ENCODE measurements at regions not wholly inside any gene's neighbourhood (a gene's known extent, or its start where the extent isn't known, plus 50 kb on each side); places are given as distances from the start of the nearest gene placed in this dataset.

DNA sequence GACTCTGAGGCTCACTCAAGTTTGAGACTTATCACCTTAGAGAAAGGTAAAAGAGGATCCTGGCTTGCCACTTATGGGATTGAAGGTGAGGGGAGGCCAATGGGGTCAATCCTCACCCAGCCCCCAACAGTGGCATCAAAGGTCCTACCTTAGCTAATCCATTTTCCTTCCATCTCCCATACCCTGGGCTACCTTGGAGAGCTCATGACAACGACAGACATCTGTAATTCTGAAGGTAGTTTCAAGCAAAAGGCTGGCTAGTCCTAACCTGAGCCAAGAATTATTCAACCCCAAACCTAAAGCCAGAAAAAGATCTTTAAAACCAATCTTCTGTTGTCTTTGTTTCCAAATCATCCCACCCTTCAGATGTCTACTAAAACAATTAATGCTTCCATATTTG lies 179.2 kb upstream of the GHITM start:
- no peak overlapping the region for H3K27ac ChIP-seq
- TF ChIP-seq, protein P1, sequence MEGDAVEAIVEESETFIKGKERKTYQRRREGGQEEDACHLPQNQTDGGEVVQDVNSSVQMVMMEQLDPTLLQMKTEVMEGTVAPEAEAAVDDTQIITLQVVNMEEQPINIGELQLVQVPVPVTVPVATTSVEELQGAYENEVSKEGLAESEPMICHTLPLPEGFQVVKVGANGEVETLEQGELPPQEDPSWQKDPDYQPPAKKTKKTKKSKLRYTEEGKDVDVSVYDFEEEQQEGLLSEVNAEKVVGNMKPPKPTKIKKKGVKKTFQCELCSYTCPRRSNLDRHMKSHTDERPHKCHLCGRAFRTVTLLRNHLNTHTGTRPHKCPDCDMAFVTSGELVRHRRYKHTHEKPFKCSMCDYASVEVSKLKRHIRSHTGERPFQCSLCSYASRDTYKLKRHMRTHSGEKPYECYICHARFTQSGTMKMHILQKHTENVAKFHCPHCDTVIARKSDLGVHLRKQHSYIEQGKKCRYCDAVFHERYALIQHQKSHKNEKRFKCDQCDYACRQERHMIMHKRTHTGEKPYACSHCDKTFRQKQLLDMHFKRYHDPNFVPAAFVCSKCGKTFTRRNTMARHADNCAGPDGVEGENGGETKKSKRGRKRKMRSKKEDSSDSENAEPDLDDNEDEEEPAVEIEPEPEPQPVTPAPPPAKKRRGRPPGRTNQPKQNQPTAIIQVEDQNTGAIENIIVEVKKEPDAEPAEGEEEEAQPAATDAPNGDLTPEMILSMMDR (IDR thresholded peaks at IDR 0.05): no peak
- no peak for TF ChIP-seq ZFX (IDR thresholded peaks at IDR 0.05; ENCODE audit: borderline replicate concordance)

DNA sequence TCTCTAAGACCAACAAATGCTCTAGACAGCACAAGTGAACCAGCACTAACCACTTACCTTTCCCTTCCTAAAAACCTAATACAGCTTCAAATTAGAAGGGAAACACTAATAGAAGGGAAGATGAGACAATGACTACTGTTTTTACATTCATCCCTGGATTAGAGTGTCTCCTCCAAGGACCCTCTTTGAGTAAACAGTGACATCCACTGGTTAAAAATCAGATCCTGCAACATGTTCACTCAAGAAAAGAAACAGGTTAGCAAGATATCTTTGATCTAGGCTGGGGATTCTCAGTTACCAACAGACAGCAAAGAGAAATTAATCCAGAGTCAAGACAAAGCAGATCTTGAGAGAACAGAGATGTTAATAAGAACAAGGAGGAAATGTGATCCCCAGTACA lies 177.7 kb upstream of the GHITM start:
- H3K27ac ChIP-seq: no peak overlapping the region
- TF ChIP-seq, protein P1 (IDR thresholded peaks at IDR 0.05): no peak
- no peak for TF ChIP-seq ZFX (IDR thresholded peaks at IDR 0.05; ENCODE audit: borderline replicate concordance)

DNA sequence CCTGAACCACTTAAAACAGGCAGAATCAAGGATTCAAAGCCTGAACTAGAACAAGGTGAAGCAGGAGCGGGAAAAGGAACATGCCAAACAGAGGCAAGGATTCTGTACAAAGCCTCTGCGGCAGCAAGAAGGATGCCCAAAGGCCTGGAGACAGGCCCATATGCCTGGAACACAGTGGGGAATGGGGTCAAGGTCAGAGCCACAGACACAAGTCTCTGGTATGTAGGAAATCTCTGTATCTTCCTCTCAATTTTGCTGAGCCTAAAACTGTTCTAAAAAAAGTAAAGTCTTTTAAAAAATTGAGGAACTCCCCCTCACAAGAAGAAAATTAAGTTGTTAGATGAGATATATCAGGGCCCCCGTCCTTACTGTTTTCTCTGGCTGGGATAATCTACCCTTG lies 175.9 kb upstream of the GHITM start:
- H3K27ac ChIP-seq: no peak overlapping the region
- TF ChIP-seq, protein P1 (IDR thresholded peaks at IDR 0.05): no peak
- no peak for TF ChIP-seq ZFX (IDR thresholded peaks at IDR 0.05; ENCODE audit: borderline replicate concordance)

DNA sequence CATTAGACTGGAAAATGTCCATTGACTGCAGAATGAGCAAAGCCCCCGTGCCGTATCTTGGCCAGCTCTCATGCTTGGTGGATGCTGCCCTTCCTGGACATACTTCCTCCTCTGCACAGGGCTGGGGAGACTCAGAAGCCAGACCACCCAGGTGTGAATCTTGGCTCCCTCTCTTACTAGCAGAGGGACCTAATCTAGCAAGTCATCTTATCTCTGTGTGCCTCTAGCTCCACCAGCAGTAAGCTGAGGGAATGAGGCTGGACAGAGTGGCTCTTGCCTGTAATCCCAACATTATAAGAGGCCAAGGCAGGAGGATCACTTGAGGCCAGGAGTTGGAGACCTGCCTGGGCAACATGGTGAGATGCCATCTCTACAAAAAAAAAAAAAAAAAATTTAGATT lies 173.8 kb upstream of the GHITM start:
- TF ChIP-seq, protein P1 (IDR thresholded peaks at IDR 0.05): no peak
- TF ChIP-seq ZFX (IDR thresholded peaks at IDR 0.05; ENCODE audit: borderline replicate concordance): no peak

GRCh38 chr10:83968052-83968451 lies 171.3 kb upstream of the GHITM start:
- TF ChIP-seq, protein P1 (IDR thresholded peaks at IDR 0.05): no peak
- TF ChIP-seq ZFX (IDR thresholded peaks at IDR 0.05; ENCODE audit: borderline replicate concordance): no peak
- H3K27ac ChIP-seq: no peak overlapping the region

More for the DNA sequence above, 173.8 kb upstream of the GHITM start:
- no peak overlapping the region for H3K27ac ChIP-seq

DNA sequence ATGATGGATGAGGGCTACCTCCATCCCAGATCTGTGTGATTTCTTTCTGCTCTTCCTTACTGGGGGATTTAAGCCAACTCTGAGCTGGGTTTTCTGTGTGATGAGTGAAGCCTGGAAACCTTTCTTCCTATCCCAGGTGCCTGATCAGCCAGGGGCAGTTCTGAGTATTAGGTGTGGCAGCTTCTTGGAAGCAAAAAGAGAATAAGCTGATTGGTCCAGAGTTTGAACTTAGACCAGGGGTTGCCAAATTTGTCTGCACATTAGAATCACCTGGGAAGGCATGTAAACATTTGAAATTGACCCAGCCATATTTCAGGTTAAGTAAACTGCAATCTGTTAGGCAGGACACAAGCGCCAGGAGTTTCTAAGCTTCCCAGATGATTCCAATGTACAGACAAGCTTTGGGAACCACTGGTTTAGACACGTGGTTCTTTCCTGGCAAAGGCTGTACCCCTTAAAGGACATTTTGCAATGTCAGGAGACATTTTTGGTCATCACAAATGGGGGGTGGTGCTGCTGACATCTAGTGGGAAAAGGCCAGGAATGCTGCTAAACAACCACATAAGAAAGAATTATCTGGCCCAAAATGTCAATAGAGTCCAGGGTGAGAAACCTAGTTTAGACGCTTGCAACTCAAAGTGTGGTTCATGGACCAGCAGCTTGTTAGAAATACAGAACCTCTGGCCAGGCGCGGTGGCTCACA lies 160.5 kb upstream of the GHITM start:
- TF ChIP-seq, protein P1 (IDR thresholded peaks at IDR 0.05): no peak
- no peak for TF ChIP-seq ZFX (IDR thresholded peaks at IDR 0.05; ENCODE audit: borderline replicate concordance)

GRCh38 chr10:83982812-83983211 lies 156.5 kb upstream of the GHITM start:
- TF ChIP-seq, protein P1 (IDR thresholded peaks at IDR 0.05): no peak
- no peak for TF ChIP-seq ZFX (IDR thresholded peaks at IDR 0.05; ENCODE audit: borderline replicate concordance)
- no peak overlapping the region for H3K27ac ChIP-seq

More for the DNA sequence above, 160.5 kb upstream of the GHITM start:
- H3K27ac ChIP-seq: no peak overlapping the region
